DOHH2 (cell line): ENCODE measurements at regions not wholly inside any gene's neighbourhood (a gene's known extent, or its start where the extent isn't known, plus 50 kb on each side); places are given as distances from the start of the nearest gene placed in this dataset.
"Not testable (repeated sequence)": the region's sequence is repeated elsewhere in the genome, so short reads cannot be mapped to it uniquely, and the experiment has no call there.

Experiments used
- H3F3A ChIP-seq: fragments of 200-600 bp; sonication (generic), shearing (Covaris generic); 2 replicates; pipeline ENCODE4 v1.6.0; 2016; ENCODE audit warnings: antibody characterized with exemption, mild to moderate bottlenecking; ENCODE audit not compliant: control insufficient read depth, insufficient read depth
- H3K27ac ChIP-seq: fragments of 200-600 bp; sonication (generic); 2 replicates; pipeline ENCODE4 v1.5.1; 2014; ENCODE audit warnings: low read depth, mild to moderate bottlenecking, low read length, moderate library complexity
- H3K27me3 ChIP-seq: fragments of 200-600 bp; sonication (generic); 2 replicates; pipeline ENCODE4 v1.6.1; 2014; ENCODE audit warnings: mild to moderate bottlenecking, low read length, mixed read lengths; ENCODE audit not compliant: control insufficient read depth
- H3K36me3 ChIP-seq: fragments of 200-600 bp; sonication (generic); 2 replicates; pipeline ENCODE4 v1.6.1; 2014; ENCODE audit warnings: mild to moderate bottlenecking, low read length, moderate library complexity, mixed read lengths; ENCODE audit not compliant: control insufficient read depth
- H3K4me1 ChIP-seq: fragments of 200-600 bp; sonication (generic); 2 replicates; pipeline ENCODE4 v1.6.1; 2014; ENCODE audit warnings: mild to moderate bottlenecking, low read length, mixed read lengths; ENCODE audit not compliant: control insufficient read depth
- H3K4me2 ChIP-seq: fragments of 200-600 bp; sonication (generic); 2 replicates; pipeline ENCODE4 v1.6.0; 2014; ENCODE audit warnings: mild to moderate bottlenecking, low read length, moderate library complexity
- H3K4me3 ChIP-seq: fragments of 200-600 bp; sonication (generic); 2 replicates; pipeline ENCODE4 v1.5.1; 2014; ENCODE audit warnings: mild to moderate bottlenecking, low read length, mixed read lengths
- H3K79me2 ChIP-seq: fragments of 200-600 bp; sonication (generic); 2 replicates; pipeline ENCODE4 v1.6.1; 2014; ENCODE audit warnings: mild to moderate bottlenecking, low read length, mixed read lengths; ENCODE audit not compliant: control insufficient read depth
- H3K9me2 ChIP-seq: fragments of 200-600 bp; sonication (generic); replicated peaks from 2 replicates; pipeline ENCODE4 v1.6.1; 2014; ENCODE audit warnings: mild to moderate bottlenecking, low read length, mixed read lengths; ENCODE audit not compliant: control insufficient read depth
- H3K9me3 ChIP-seq: fragments of 200-600 bp; sonication (generic); 2 replicates; pipeline ENCODE4 v1.6.1; 2014; ENCODE audit warnings: antibody characterized with exemption, low read length, mixed read lengths; ENCODE audit not compliant: control insufficient read depth, insufficient read depth
- H4K20me1 ChIP-seq: fragments of 200-600 bp; sonication (generic); 2 replicates; pipeline ENCODE4 v1.6.0; 2014; ENCODE audit warnings: low read depth, mild to moderate bottlenecking, antibody characterized with exemption, low read length, moderate library complexity; ENCODE audit not compliant: control insufficient read depth, insufficient read depth
- CTCF ChIP-seq: fragments of 200-600 bp; sonication (generic); IDR thresholded peaks from one replicate; pipeline ENCODE4 v1.5.1; 2014; ENCODE audit warnings: antibody characterized with exemption, mild to moderate bottlenecking, low read depth, low read length; ENCODE audit not compliant: poor library complexity, severe bottlenecking
- EZH2phosphoT487 ChIP-seq: fragments of 200-600 bp; sonication (generic); IDR thresholded peaks from 2 replicates; pipeline ENCODE4 v1.6.1; 2017; ENCODE audit warnings: borderline replicate concordance, mild to moderate bottlenecking, antibody characterized with exemption, low read length, moderate library complexity, mixed read lengths

GRCh38 chr6:106727480-106728149 is 98.2 kb downstream of the QRSL1 start:
- Histone ChIP-seq H3K9me2 (no peaks in the 10 kb centered on the region), H3K4me1 (peaks cover 77% of the 10 kb centered on the region), H4K20me1 (no peaks in the 10 kb centered on the region), H3K27me3 (no peaks in the 10 kb centered on the region), H3K27ac (peak overlapping the region; percentile 88), H3F3A (peaks cover 6% of the 10 kb centered on the region), H3K36me3 (no peaks in the 10 kb centered on the region), H3K4me3 (peak overlapping the region; percentile 65), H3K79me2 (peaks cover 26% of the 10 kb centered on the region), H3K4me2 (peak overlapping the region; percentile 66), H3K9me3 (no peaks in the 10 kb centered on the region)
- TF ChIP-seq CTCF (no peak), EZH2phosphoT487 (no peak)

- Histone ChIP-seq H3K27ac (no peak overlapping the region), H3K4me2 (no peak overlapping the region), H3K4me3 (no peak overlapping the region), H3K9me3 (no peaks in the 10 kb centered on the region), H3K27me3 (no peaks in the 10 kb centered on the region), H3F3A (peaks cover 6% of the 10 kb centered on the region), H3K4me1 (peaks cover 49% of the 10 kb centered on the region), H3K9me2 (no peaks in the 10 kb centered on the region), H3K79me2 (no peaks in the 10 kb centered on the region), H4K20me1 (no peaks in the 10 kb centered on the region), H3K36me3 (no peaks in the 10 kb centered on the region)
- no peak for TF ChIP-seq CTCF
- no peak for TF ChIP-seq EZH2phosphoT487
These were observed 95.5 kb downstream of the QRSL1 start for GRCh38 chr6:106724848-106725247.

DNA sequence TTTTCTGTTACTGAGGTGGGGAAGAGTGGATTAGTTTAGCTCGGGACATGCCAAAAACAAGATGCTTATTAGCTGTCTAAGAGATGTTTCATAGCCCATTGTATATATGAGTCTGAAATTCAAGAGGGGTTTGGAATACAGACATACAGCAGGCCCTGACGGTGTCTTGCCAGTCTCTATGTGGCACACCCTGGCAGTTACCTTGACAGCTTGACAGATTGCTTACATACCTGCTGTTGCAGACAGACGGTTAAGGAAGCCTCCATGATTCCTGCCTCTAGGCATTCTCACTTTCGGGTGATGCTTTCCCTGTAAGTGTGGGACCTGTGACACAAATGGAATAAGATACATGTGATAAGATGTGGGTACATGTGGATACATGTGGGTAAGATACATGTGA is 95.0 kb downstream of the QRSL1 start:
- TF ChIP-seq CTCF (no peak), EZH2phosphoT487 (no peak)
- H3K4me3 ChIP-seq = no peak overlapping the region
- no peak overlapping the region for H3K4me2 ChIP-seq
- H4K20me1 ChIP-seq = no peaks in the 10 kb centered on the region
- no peaks in the 10 kb centered on the region for H3K9me3 ChIP-seq
- H3K27me3 ChIP-seq = no peaks in the 10 kb centered on the region
- H3K27ac ChIP-seq = no peak overlapping the region
- H3K36me3 ChIP-seq = no peaks in the 10 kb centered on the region
- H3K9me2 ChIP-seq = no peaks in the 10 kb centered on the region
- H3F3A ChIP-seq = peaks cover 4% of the 10 kb centered on the region
- H3K4me1 ChIP-seq = peaks cover 44% of the 10 kb centered on the region
- no peaks in the 10 kb centered on the region for H3K79me2 ChIP-seq

DNA sequence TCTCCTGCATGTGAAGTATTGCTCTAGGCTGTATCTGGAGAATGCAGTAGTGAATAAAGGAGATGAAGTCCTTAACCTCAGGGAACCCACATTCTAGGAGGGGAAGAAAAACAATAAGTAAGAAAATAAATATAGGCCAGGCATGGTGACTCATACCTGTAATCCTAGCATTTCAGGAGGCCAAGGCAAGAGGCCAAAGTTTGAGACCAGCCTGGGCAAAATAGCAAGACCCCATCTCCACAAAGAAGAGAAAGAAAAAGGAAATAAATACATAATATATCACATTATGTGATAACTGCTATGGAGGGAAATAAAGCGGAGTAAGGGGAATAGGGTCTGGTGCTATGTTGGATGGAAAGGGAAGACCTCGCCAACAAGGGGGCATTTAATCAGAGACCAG is 94.0 kb downstream of the QRSL1 start:
- peaks cover 41% of the 10 kb centered on the region for H3K4me1 ChIP-seq
- H3K36me3 ChIP-seq, H3K4me2 ChIP-seq, H3K79me2 ChIP-seq, H3K27ac ChIP-seq, H4K20me1 ChIP-seq, H3F3A ChIP-seq, H3K27me3 ChIP-seq, H3K9me2 ChIP-seq, H3K4me3 ChIP-seq, H3K9me3 ChIP-seq: not testable (repeated sequence)

- peaks cover 39% of the 10 kb centered on the region for H3K4me1 ChIP-seq
- not testable (repeated sequence) for H4K20me1 ChIP-seq, H3K27me3 ChIP-seq, H3K9me2 ChIP-seq, H3F3A ChIP-seq, H3K4me2 ChIP-seq, H3K36me3 ChIP-seq, H3K79me2 ChIP-seq, H3K27ac ChIP-seq, H3K9me3 ChIP-seq, H3K4me3 ChIP-seq
These were observed 91.8 kb downstream of the QRSL1 start for GRCh38 chr6:106721189-106721588.
